Heart left ventricle (tissue), 16 donors: ENCODE measurements at regions not wholly inside any gene's neighbourhood (a gene's known extent, or its start where the extent isn't known, plus 50 kb on each side); places are given as distances from the start of the nearest gene placed in this dataset.

Experiments
- ATAC-seq, 4 donors: fragments of 200-7000 bp; cut with Tn5 transposase; one replicate each; pipeline ENCODE4 v1.9.1; 2020 to 2022; ENCODE audit warnings: moderate library complexity in 4 of 4, mild to moderate bottlenecking in 3 of 4, moderate number of reproducible peaks in 1 of 4
- DNase-seq, 5 donors: peaks; one replicate each; pipeline ENCODE4 v3.0.0-alpha.2; 2020
- H3K27ac ChIP-seq, 12 donors: fragments of 200-600 bp; sonication (generic) in 4 of 12; one replicate each; pipeline versions ENCODE4 v1.5.0 to v1.8.0; 2016 to 2022; ENCODE audit warnings: mild to moderate bottlenecking in 2 of 12
- H3K27me3 ChIP-seq, 9 donors: fragments of 200-600 bp; sonication (generic) in 2 of 9; one replicate each; pipeline versions ENCODE4 v1.5.1 to v1.8.0; 2016 to 2022; ENCODE audit warnings: mild to moderate bottlenecking in 3 of 9
- H3K36me3 ChIP-seq, 9 donors: fragments of 200-600 bp; sonication (generic) in 2 of 9; one replicate each; pipeline versions ENCODE4 v1.5.0 to v1.8.0; 2018 to 2022; ENCODE audit warnings: mild to moderate bottlenecking in 2 of 9
- H3K4me1 ChIP-seq, 12 donors: fragments of 200-600 bp; sonication (generic) in 4 of 12; one replicate each; pipeline versions ENCODE4 v1.5.0 to v1.8.0; 2016 to 2022; ENCODE audit warnings: mild to moderate bottlenecking in 3 of 12
- H3K4me3 ChIP-seq, 12 donors: fragments of 200-600 bp; sonication (generic) in 4 of 12; one replicate each; pipeline versions ENCODE4 v1.5.0 to v1.8.0; 2017 to 2022; ENCODE audit warnings: mild to moderate bottlenecking in 9 of 12, moderate library complexity in 4 of 12
- H3K9me3 ChIP-seq, 12 donors: fragments of 200-600 bp; sonication (generic) in 4 of 12; one replicate each; pipeline versions ENCODE4 v1.5.0 to v1.8.0; 2016 to 2022; ENCODE audit warnings: mild to moderate bottlenecking in 1 of 12
- CTCF ChIP-seq, 12 donors: fragments of 200-600 bp; sonication (generic) in 4 of 12; IDR thresholded peaks; one replicate each; pipeline versions ENCODE4 v1.5.0 to v1.8.0; 2018 to 2022; ENCODE audit warnings: antibody characterized with exemption in 12 of 12, mild to moderate bottlenecking in 5 of 12
- POLR2A ChIP-seq, 2 donors: fragments of 450-650 bp; IDR thresholded peaks; one replicate each; pipeline ENCODE4 v1.6.1; 2017; ENCODE audit warnings: antibody characterized with exemption in 2 of 2, mild to moderate bottlenecking in 2 of 2, moderate library complexity in 2 of 2
- WGBS, 4 donors: extraction: QIAGEN DNeasy Blood & Tissue Kit in 2 of 4; methylation state at CpG; one replicate each; pipeline versions ENCODE4 v1.1.5 to v1.1.7; 2013 to 2018; 5-methylcytosine and 5-hydroxymethylcytosine counted together
- intact Hi-C, 10 donors: fragments of 100-400 bp; cut with DNase I; formaldehyde crosslinking; loops; one replicate each; pipeline versions ENCODE4 v1.11.1 to v1.14.2; 2022
- donor health status: ischemic (EF 13 %, LVEDD 7.1; RV severe dilation, severe dysfunction).
- donor health status: healthy with polysubstance abuse.
- donor health status: DM: no; HTN: yes; CAD: no.
- donor health status: DM: no; HTN: no; CAD: no.
- donor health status: ischemic (EF 25% LVEDD 6.9; RV normal size, moderate dysfunction).
- donor health status: ischemic (EF 25% LVEDD 5.7; RV mildly dilated, moderate dysfunction).
- donor health status: healthy.
- donor health status: DM: yes; HTN: yes; CAD: no.
- donor health status: ischemic (EF 35%, LVEDD 5.7; RV mildly dilated, moderate dysfunction).
- donor health status: nonischemic (EF 11% LVEDD 7.7; RV severe dilation, severe dysfunction).
- donor health status: DM: yes; HTN: yes; CAD: no.
- donor health status: PGD.
- donor health status: ischemic (EF 29% LVEDD 5.4; RV normal size, mild dysfunction).
- donor health status: nonischemic (EF 23%, LVEDD 6.1; RV moderate dilation, normal function).

GRCh38 chr1:238226810-238227209, 336.1 kb upstream of the ZP4 start:
- Histone ChIP-seq H3K27ac (no peak overlapping the region), H3K36me3 (no peaks in the 10 kb centered on the region), H3K4me1 (no peaks in the 10 kb centered on the region), H3K4me3 (no peak overlapping the region), H3K9me3 (no peaks in the 10 kb centered on the region), H3K27me3 (no peaks in the 10 kb centered on the region)
- no peak for TF ChIP-seq CTCF (IDR thresholded peaks at IDR 0.05)
- TF ChIP-seq POLR2A (IDR thresholded peaks at IDR 0.05): no peak
- DNase-seq: no peak
- intact Hi-C loops: no loop called here
- 50 to 71% (median 59%) methylated on average over 2 of the region's 2 CpGs for WGBS, 4 donors
- no peak for ATAC-seq

GRCh38 chr1:238223076-238223640, 332.4 kb upstream of the ZP4 start:
- H3K36me3 ChIP-seq: no peaks in the 10 kb centered on the region
- no peaks in the 10 kb centered on the region for H3K27me3 ChIP-seq
- TF ChIP-seq POLR2A (IDR thresholded peaks at IDR 0.05): no peak
- TF ChIP-seq CTCF (IDR thresholded peaks at IDR 0.05): no peak
- no peak overlapping the region for H3K27ac ChIP-seq
- 58 to 75% (median 66%) methylated on average over 3 of the region's 3 CpGs for WGBS, 4 donors
- no peaks in the 10 kb centered on the region for H3K4me1 ChIP-seq
- DNase-seq (no peak), ATAC-seq (no peak)
- H3K4me3 ChIP-seq: no peak overlapping the region
- intact Hi-C loops: no loop called here
- H3K9me3 ChIP-seq: no peaks in the 10 kb centered on the region

GRCh38 chr1:238221738-238222137, 331.0 kb upstream of the ZP4 start:
- Histone ChIP-seq H3K27me3 (no peaks in the 10 kb centered on the region), H3K27ac (no peak overlapping the region), H3K9me3 (no peaks in the 10 kb centered on the region), H3K36me3 (no peaks in the 10 kb centered on the region), H3K4me1 (no peaks in the 10 kb centered on the region), H3K4me3 (no peak overlapping the region)
- intact Hi-C loops: no loop called here
- no peak for ATAC-seq
- TF ChIP-seq CTCF (IDR thresholded peaks at IDR 0.05) (no peak), POLR2A (IDR thresholded peaks at IDR 0.05) (no peak)
- DNase-seq: no peak
- WGBS, 4 donors: 61 to 84% (median 64%) methylated on average over 4 of the region's 4 CpGs

GRCh38 chr1:238214449-238214848, 323.7 kb upstream of the ZP4 start:
- Histone ChIP-seq H3K4me1 (no peaks in the 10 kb centered on the region), H3K27ac (no peak overlapping the region), H3K4me3 (no peak overlapping the region), H3K36me3 (no peaks in the 10 kb centered on the region), H3K27me3 (no peaks in the 10 kb centered on the region), H3K9me3 (peaks cover 0 to 3% (median 0%) of the 10 kb centered on the region in 12 donors)
- intact Hi-C loops: no loop called here
- no peak for TF ChIP-seq POLR2A (IDR thresholded peaks at IDR 0.05)
- TF ChIP-seq CTCF (IDR thresholded peaks at IDR 0.05): no peak
- ATAC-seq (no peak), DNase-seq (no peak)
- 31 to 65% (median 45%) methylated on average over 1 to 2 of the region's 2 CpGs for WGBS, 4 donors
